GM19324 (cell line): ENCODE measurements at regions not wholly inside any gene's neighbourhood (a gene's known extent, or its start where the extent isn't known, plus 50 kb on each side); places are given as distances from the start of the nearest gene placed in this dataset.
"Not testable (repeated sequence)": the region's sequence is repeated elsewhere in the genome, so short reads cannot be mapped to it uniquely, and the experiment has no call there.

Experiments
- ATAC-seq: cut with Tn5 transposase; IDR thresholded peaks from one replicate; pipeline ENCODE4 v1.9.1; 2021; ENCODE audit warnings: mild to moderate bottlenecking, moderate library complexity; ENCODE audit not compliant: unreplicated experiment, low FRiP score

- ATAC-seq: no peak
These were observed 187.7 kb upstream of the HAAO start for GRCh38 chr2:42979870-42980763.

GRCh38 chr2:42979416-42979869 is 187.1 kb upstream of the HAAO start:
- no peak for ATAC-seq

GRCh38 chr2:42978887-42979415 is 186.6 kb upstream of the HAAO start:
- no peak for ATAC-seq

- no peak for ATAC-seq
These were observed 185.9 kb upstream of the HAAO start for GRCh38 chr2:42978175-42978886.

- ATAC-seq: no peak
These were observed 185.1 kb upstream of the HAAO start for GRCh38 chr2:42977270-42978174.

GRCh38 chr2:42976351-42976750 is 184.0 kb upstream of the HAAO start:
- ATAC-seq: no peak

- no peak for ATAC-seq
These were observed 182.6 kb upstream of the HAAO start for GRCh38 chr2:42974721-42975717.

- no peak for ATAC-seq
These were observed 181.9 kb upstream of the HAAO start for GRCh38 chr2:42974169-42974720.

GRCh38 chr2:42973726-42974125 is 181.3 kb upstream of the HAAO start:
- ATAC-seq: no peak

GRCh38 chr2:42972933-42973516 is 180.6 kb upstream of the HAAO start:
- not testable (repeated sequence) for ATAC-seq

GRCh38 chr2:42971947-42972736 is 179.8 kb upstream of the HAAO start:
- ATAC-seq: no peak

GRCh38 chr2:42971381-42971780 is 179.0 kb upstream of the HAAO start:
- ATAC-seq: no peak

GRCh38 chr2:42970151-42970550 is 177.8 kb upstream of the HAAO start:
- no peak for ATAC-seq

GRCh38 chr2:42969231-42970150 is 177.1 kb upstream of the HAAO start:
- no peak for ATAC-seq

- ATAC-seq: no peak
These were observed 175.7 kb upstream of the HAAO start for GRCh38 chr2:42967959-42968674.

GRCh38 chr2:42965910-42966309 is 173.5 kb upstream of the HAAO start:
- no peak for ATAC-seq
